ENCODE measurements at regions not wholly inside any gene's neighbourhood (a gene's known extent, or its start where the extent isn't known, plus 50 kb on each side); places are given as distances from the start of the nearest gene placed in this dataset.

DNA sequence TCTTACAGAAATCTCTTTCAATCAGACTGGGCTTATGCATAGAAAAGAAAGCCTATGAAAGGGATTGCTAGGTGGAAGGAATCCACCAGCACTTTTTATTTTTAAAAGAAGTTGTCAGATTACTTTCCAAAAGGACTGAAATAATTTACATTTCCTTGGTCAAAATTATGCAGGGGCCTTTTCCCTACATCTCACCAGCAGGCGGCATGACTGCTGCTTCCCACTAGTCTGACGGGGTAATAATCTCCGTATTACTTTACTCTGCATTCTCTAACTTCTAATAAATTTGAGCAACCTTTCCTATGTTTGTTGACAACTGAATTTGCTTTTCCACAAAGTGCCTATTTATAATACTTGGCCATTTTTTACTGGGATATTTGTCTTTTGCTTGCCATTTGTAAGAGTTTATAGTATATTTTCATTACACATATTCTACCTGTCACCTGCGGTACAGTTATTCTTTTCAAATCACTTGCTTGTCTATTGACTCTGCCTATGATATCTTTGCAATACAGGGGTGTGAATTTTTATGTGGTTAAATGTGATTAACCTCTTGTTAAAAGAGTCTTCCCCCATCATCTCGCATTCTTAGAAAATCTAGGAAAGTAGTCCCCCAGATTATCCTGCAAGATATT is 51.9 kb upstream of the USP47 start:
- no peak overlapping the region for H3K27ac ChIP-seq

DNA sequence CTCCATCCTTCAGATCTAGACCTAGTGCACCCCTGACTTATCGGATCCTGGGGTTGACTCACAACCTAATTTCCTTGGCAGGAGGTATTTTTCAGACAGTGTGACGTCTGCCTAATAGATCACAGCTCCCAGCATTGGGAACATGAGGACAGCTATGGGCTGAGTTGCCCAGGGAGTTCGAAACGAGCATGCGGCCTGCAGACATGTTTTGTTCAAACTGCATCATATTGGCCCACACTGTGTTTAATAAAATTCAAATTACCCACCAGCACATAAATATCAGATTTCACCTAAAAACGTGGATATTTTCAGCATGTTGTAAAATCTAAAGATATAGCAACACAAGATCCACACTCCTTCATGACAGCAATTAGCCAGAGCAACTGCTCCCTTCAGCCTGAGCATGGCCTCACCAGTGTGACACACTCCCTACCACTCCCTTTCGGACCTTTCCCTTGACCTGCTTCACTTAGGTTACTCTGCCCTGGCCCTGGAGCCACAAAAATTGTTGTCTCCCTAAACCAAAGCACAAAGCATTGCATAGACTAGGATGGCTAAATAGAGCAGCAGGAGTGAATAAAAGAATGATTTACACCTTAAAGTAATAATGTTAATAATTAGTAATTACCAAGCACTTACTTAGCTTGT is 53.6 kb upstream of the USP47 start:
- H3K27ac ChIP-seq: no peak overlapping the region; the same call in 1 of the 2 replicates
- TF ChIP-seq, protein P1, sequence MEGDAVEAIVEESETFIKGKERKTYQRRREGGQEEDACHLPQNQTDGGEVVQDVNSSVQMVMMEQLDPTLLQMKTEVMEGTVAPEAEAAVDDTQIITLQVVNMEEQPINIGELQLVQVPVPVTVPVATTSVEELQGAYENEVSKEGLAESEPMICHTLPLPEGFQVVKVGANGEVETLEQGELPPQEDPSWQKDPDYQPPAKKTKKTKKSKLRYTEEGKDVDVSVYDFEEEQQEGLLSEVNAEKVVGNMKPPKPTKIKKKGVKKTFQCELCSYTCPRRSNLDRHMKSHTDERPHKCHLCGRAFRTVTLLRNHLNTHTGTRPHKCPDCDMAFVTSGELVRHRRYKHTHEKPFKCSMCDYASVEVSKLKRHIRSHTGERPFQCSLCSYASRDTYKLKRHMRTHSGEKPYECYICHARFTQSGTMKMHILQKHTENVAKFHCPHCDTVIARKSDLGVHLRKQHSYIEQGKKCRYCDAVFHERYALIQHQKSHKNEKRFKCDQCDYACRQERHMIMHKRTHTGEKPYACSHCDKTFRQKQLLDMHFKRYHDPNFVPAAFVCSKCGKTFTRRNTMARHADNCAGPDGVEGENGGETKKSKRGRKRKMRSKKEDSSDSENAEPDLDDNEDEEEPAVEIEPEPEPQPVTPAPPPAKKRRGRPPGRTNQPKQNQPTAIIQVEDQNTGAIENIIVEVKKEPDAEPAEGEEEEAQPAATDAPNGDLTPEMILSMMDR (conservative IDR thresholded peaks at IDR 0.05): peak; percentile 59

More for the DNA sequence above, 51.9 kb upstream of the USP47 start:
- TF ChIP-seq, protein P1 (conservative IDR thresholded peaks at IDR 0.05): peak; percentile 86

DNA sequence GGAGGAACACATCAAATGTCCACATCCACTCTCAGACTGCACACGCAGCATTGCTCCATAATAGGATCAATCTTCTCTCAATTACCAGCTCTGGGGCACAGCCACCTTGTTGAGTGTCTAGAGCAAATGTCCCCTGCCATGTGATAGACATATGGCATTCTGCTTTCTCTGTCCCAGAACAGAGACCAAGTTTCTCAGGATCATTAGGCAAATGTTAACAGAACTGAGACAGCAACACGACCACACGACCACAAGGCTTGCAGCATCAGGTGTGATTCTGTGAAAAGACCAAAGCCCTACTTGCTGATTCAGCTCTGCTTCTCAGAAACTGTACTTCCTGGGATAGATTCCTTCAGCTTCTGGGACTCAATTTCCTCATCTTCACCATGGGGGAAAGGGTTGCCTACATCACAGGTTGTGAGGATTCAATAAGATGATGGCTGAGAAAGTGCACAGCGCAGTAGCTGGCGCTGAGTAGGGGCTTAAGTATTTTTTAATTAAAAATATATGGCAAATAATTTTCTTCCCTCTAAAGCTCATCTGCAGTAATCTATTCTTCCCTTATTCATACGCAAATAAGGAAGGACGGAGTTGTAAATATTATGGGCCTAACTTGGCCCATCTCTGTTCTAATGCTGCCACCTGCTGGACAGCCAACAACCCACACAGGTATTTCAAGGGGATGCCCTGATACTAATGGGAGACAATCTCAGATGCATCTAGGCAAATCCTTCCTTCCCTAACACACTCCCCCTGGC is 54.3 kb upstream of the USP47 start:
- TF ChIP-seq, protein P1 (conservative IDR thresholded peaks at IDR 0.05): peak; percentile 83

DNA sequence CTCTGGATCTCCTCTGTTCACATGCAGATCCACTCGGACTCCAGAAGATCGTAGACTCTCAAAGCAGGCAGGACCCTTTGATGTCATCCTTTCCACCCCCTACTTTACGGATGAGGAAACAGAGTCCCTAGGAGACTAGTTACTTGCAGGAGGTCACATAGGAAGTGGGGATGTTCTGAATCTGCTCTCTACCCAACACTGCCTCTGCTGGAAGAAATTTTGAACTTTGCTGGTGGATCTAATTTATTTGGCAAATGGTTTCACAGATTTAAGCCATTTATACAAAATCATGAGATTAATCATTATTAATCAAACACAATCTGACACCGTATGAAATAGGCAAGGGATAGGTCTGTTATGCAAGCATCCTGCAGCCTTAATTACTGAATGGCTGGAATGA is 55.0 kb upstream of the USP47 start:
- peak overlapping the region; percentile 49 for H3K27ac ChIP-seq
- TF ChIP-seq, protein P1 (conservative IDR thresholded peaks at IDR 0.05): peak; percentile 58

More for the DNA sequence above, 54.3 kb upstream of the USP47 start:
- peak overlapping the region; percentile 49 for H3K27ac ChIP-seq

DNA sequence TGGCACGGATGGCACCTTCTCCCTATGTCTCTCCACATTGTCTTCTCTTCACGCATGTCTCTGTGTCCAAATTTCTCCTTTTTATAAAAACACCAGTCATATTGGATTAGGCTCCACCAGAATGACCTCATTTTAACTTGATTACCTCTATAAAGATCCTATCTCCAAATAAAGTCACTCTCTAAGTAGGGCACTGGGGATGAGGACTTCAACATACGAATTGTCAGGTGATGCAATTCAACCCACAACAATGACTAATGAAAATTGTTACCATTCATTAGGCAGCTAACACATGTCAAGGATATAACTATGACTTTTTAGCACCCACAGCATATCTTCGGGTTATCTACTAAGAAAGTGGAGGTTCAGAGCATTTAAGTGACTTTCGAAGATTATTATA is 55.5 kb upstream of the USP47 start:
- TF ChIP-seq, protein P1 (conservative IDR thresholded peaks at IDR 0.05): no peak
- peak overlapping the region; percentile 49; the same call in 1 of the 2 replicates for H3K27ac ChIP-seq

DNA sequence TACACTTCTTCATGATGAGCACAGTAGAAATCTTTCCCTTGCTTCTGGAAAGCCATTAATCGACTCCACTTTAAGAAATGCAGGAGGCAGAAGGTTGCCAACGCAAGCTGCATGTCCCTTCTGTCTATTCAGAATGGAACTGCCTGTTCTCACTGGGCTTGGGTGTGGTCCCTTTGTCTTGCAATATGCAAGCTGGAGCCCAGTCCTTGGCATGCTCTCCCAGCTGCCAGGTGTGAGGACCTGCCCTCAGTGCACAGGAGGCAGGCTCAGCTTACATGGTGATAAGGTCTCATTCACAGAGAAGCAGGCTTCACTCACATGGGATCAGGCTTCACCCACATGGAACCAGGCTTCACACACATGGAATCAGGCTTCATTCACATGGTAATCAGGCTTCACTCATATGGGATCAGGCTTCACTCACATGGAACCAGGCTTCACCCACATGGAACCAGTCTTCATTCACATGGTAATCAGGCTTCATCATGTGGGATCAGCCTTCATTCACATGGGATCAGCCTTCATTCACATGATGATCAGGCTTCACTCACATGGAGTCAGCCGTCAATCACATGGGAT is 59.2 kb upstream of the USP47 start:
- H3K27ac ChIP-seq: no peak overlapping the region
- TF ChIP-seq, protein P1 (conservative IDR thresholded peaks at IDR 0.05): no peak

DNA sequence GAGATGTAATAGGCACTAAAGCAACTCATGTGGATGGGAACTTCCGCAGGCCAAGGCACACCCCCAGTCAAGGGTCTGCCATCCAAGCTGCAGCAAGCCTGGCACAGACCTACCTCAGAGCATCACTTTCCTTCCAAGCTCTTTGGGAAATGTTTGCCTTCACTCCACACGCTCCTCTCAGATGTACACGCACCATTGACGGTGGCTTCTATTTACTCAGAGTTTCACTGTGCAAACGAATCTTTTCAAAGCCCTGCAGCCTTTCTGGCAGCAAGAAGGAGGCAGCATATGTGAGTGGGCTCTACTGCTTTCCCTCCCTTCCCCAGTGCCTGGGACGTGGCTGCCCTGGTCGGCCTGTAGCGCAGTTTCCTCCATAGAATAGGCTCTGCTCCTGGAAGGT is 60.9 kb upstream of the USP47 start:
- TF ChIP-seq, protein P1 (conservative IDR thresholded peaks at IDR 0.05): no peak
- H3K27ac ChIP-seq: peak overlapping the region; percentile 39; the same call in 1 of the 2 replicates
